ENCODE measurements at regions not wholly inside any gene's neighbourhood (a gene's known extent, or its start where the extent isn't known, plus 50 kb on each side); places are given as distances from the start of the nearest gene placed in this dataset.

DNA sequence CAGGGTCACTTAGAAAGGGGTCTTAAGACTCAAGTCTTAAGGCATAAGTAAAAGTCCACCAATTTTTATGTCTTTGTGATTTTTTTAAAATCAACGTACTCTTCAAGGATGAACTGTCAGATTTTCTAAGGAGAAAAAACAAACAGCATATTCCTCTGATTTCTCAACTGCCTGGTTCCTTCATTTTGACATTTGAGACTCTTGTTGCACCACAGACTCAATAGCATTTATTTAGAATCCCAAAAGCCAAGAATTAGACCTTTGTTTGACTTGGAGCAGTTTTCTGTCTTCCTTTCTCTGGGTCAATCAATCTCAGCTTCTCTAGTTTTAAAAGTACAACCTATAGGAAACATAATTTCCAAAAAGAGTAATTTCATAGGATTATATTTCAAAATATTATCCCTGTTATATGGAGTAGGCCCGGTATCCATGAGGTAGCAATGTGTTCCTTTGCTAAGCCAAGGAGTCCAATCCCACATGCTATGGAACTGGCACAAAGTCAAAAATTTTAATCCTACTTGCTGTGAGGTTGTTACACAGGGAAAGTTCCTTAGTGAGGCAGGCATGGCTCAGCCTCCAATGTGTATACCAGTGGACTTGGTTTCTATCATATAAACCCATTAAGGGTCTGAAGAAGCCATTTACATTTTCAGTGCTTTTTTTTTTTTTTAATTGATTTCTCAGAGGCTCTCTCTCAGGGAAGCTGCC lies 405.7 kb downstream of the KIF16B start:
- no peaks in the 10 kb centered on the region for H3K36me3 ChIP-seq
- H3K4me3 ChIP-seq: no peak overlapping the region
- intact Hi-C loops (cut with DNase I): no loop called here
- TF ChIP-seq, protein P1, sequence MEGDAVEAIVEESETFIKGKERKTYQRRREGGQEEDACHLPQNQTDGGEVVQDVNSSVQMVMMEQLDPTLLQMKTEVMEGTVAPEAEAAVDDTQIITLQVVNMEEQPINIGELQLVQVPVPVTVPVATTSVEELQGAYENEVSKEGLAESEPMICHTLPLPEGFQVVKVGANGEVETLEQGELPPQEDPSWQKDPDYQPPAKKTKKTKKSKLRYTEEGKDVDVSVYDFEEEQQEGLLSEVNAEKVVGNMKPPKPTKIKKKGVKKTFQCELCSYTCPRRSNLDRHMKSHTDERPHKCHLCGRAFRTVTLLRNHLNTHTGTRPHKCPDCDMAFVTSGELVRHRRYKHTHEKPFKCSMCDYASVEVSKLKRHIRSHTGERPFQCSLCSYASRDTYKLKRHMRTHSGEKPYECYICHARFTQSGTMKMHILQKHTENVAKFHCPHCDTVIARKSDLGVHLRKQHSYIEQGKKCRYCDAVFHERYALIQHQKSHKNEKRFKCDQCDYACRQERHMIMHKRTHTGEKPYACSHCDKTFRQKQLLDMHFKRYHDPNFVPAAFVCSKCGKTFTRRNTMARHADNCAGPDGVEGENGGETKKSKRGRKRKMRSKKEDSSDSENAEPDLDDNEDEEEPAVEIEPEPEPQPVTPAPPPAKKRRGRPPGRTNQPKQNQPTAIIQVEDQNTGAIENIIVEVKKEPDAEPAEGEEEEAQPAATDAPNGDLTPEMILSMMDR (IDR thresholded peaks at IDR 0.05): no peak
- TF ChIP-seq POLR2A (IDR thresholded peaks at IDR 0.05): no peak
- H3K4me1 ChIP-seq: no peaks in the 10 kb centered on the region
- WGBS (ENCODE audit: insufficient coverage, low coverage, low lambda C conversion rate, missing lambda C conversion rate): 85% methylated on average over 2 of the region's 2 CpGs
- H3K27me3 ChIP-seq: no peaks in the 10 kb centered on the region
- no peak for DNase-seq
- H3K9me3 ChIP-seq: no peaks in the 10 kb centered on the region
- ATAC-seq: no peak
- no peak overlapping the region for H3K27ac ChIP-seq

DNA sequence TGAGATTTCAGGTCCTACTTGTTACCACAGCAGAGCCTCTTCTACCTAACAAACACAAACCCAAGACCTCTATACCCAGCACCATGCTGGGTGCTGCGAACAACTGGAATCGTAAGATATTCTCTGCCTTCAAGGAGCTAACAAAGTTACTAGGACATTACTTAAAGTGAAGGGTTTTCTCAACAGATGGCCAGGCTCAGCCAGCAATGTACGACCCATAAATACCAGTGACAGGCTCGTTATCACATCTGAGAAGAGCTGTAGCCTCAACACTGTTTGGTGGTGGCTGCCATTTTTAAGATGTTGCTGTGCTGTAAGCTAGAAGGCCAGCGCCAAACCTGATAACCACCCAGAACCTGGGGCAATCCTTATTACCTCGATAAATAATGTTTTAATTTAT lies 406.5 kb downstream of the KIF16B start:
- 81% methylated on average over 2 of the region's 6 CpGs for WGBS (ENCODE audit: insufficient coverage, low coverage, low lambda C conversion rate, missing lambda C conversion rate)
- H3K4me3 ChIP-seq: no peak overlapping the region
- no peak overlapping the region for H3K27ac ChIP-seq
- intact Hi-C loops (cut with DNase I): no loop called here
- no peak for ATAC-seq
- no peak for DNase-seq
- H3K9me3 ChIP-seq: no peaks in the 10 kb centered on the region
- TF ChIP-seq, protein P1 (IDR thresholded peaks at IDR 0.05): no peak
- no peaks in the 10 kb centered on the region for H3K36me3 ChIP-seq
- no peaks in the 10 kb centered on the region for H3K27me3 ChIP-seq
- H3K4me1 ChIP-seq: no peaks in the 10 kb centered on the region

DNA sequence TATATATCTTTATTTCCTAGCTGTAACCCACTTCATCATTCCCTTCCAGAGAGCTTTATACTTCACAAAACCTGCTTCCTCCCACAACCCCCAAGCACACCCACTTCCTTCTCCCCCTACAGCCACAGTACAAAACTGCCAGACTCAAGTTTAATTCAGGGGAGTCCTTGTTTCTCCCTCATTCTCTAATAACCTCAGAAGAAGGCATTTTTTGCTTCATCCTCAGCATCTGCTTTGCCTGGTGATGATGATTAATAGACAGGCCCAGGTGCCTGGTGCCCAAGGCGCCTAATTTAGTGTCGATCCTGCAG lies 414.3 kb downstream of the KIF16B start:
- 58% methylated on average over 2 of the region's 2 CpGs for WGBS (ENCODE audit: insufficient coverage, low coverage, low lambda C conversion rate, missing lambda C conversion rate)
- TF ChIP-seq, protein P1 (IDR thresholded peaks at IDR 0.05): no peak
- no peak for TF ChIP-seq POLR2A (IDR thresholded peaks at IDR 0.05)
- Histone ChIP-seq H3K4me1 (no peaks in the 10 kb centered on the region), H3K4me3 (no peak overlapping the region), H3K27me3 (no peaks in the 10 kb centered on the region), H3K9me3 (no peaks in the 10 kb centered on the region), H3K27ac (no peak overlapping the region), H3K36me3 (no peaks in the 10 kb centered on the region)
- ATAC-seq: no peak
- intact Hi-C loops (cut with DNase I): no loop called here
- DNase-seq: no peak

DNA sequence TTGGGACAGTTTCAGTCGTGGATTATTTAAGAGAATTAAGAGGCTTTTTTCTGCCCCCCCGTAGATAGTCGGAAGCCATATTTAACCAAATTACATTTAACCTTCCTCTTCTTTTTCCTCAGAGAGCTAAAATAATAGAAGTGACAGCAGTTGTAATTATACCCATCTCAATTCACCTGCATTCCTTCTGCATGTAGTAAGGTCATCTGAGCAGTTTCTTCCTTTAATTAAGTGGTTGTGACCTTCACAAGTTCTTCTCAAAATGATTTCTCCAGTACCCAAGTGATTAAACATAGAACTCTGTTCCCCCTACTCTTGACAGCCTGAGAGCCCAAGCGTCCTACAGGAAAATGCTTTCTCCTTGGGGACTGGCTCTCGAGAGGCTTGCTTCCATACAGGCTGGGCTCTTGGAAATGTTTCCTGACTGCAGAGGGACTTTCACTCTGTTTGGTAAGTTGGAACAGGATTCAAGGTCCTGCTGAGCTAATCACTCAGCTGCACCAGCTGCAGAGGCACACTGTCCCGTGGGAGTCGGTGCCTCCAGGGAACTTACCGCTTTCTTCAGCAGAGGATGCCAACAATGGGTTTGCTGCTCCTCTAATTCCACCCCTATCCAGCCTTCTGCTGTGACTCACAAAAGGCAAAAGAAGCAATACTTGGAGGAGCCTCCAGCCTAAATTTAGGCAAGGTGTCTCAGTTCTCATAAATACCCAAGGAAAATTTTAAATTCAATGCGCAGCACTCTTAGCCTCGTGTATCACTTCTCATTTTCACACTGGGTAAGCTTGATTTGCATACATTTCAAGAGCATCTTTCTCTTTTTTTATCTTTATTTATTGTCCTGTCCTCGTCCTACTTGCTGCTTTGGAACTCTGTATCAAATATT lies 414.9 kb downstream of the KIF16B start:
- no peaks in the 10 kb centered on the region for H3K9me3 ChIP-seq
- no peaks in the 10 kb centered on the region for H3K27me3 ChIP-seq
- H3K27ac ChIP-seq: no peak overlapping the region
- DNase-seq: no peak
- intact Hi-C loops (cut with DNase I): no loop called here
- TF ChIP-seq POLR2A (IDR thresholded peaks at IDR 0.05): no peak
- TF ChIP-seq, protein P1 (IDR thresholded peaks at IDR 0.05): no peak
- H3K4me1 ChIP-seq: no peaks in the 10 kb centered on the region
- ATAC-seq: no peak
- H3K4me3 ChIP-seq: no peak overlapping the region
- WGBS (ENCODE audit: insufficient coverage, low coverage, low lambda C conversion rate, missing lambda C conversion rate): 62% methylated on average over 11 of the region's 11 CpGs
- no peaks in the 10 kb centered on the region for H3K36me3 ChIP-seq
